Kidney (tissue), 13 donors: ENCODE measurements at regions not wholly inside any gene's neighbourhood (a gene's known extent, or its start where the extent isn't known, plus 50 kb on each side); places are given as distances from the start of the nearest gene placed in this dataset.
A peak's percentile ranks its signal among the peaks of the same experiment; 100 is the strongest.

ENCODE experiments used
- DNase-seq, 5 donors: peaks; one replicate each; pipeline ENCODE4 v3.0.0-alpha.2; 2013 to 2020
- FAIRE-seq: peaks from 2 replicates; lab custom pipeline; 2012; peaks lifted over from hg19 to GRCh38; lab: Jason Lieb, UNC
- H3K27ac ChIP-seq, 2 donors: one replicate each; pipeline ENCODE4 v1.7.0; 2013; ENCODE audit warnings: low read depth in 2 of 2, low read length in 2 of 2, inconsistent platforms in 1 of 2
- H3K27me3 ChIP-seq: one replicate; pipeline ENCODE4 v1.7.1; 2013; ENCODE audit warnings: low read length, inconsistent platforms; ENCODE audit not compliant: control insufficient read depth, insufficient read depth
- H3K36me3 ChIP-seq, 3 donors: one replicate each; pipeline versions ENCODE4 v1.7.0 to v1.7.1; 2013; ENCODE audit warnings: low read length in 3 of 3, control low read depth in 1 of 3, inconsistent platforms in 1 of 3; ENCODE audit not compliant: insufficient read depth in 3 of 3, control insufficient read depth in 2 of 3
- H3K4me1 ChIP-seq, 3 donors: one replicate each; pipeline versions ENCODE4 v1.7.0 to v1.7.1; 2013; ENCODE audit warnings: low read length in 3 of 3, inconsistent platforms in 1 of 3, low read depth in 1 of 3; ENCODE audit not compliant: control insufficient read depth in 2 of 3, insufficient read depth in 2 of 3
- H3K4me3 ChIP-seq, 3 donors: one replicate each; pipeline versions ENCODE4 v1.7.0 to v1.8.1; 2013; ENCODE audit warnings: low read length in 3 of 3, control low read depth in 1 of 3, inconsistent platforms in 1 of 3
- H3K9ac ChIP-seq, 3 donors: one replicate each; pipeline versions ENCODE4 v1.7.0 to v1.7.1; 2013; ENCODE audit warnings: low read length in 3 of 3, control low read depth in 1 of 3, inconsistent platforms in 1 of 3
- H3K9me3 ChIP-seq, 3 donors: one replicate each; pipeline versions ENCODE4 v1.7.0 to v1.7.1; 2013; ENCODE audit warnings: low read length in 3 of 3, control low read depth in 1 of 3, inconsistent platforms in 1 of 3; ENCODE audit not compliant: control insufficient read depth in 2 of 3, insufficient read depth in 1 of 3
- CTCF ChIP-seq: IDR thresholded peaks from 3 replicates; pipeline ENCODE4 v1.5.1; 2012; ENCODE audit warnings: mild to moderate bottlenecking, moderate library complexity, borderline replicate concordance; ENCODE audit not compliant: insufficient read depth; ENCODE audit errors: extremely low read depth
- intact Hi-C: fragments of 100-400 bp; cut with DNase I; formaldehyde crosslinking; loops from one replicate; pipeline ENCODE4 v1.11.1; 2022
- donor health status: control.
- donor health status: control.
- donor health status: control.
- donor health status: control.
- donor health status: control.
- donor health status: DM: yes; HTN: yes; CAD: no.
- donor health status: Normal renal cell carcinoma (clear cell type).

DNA sequence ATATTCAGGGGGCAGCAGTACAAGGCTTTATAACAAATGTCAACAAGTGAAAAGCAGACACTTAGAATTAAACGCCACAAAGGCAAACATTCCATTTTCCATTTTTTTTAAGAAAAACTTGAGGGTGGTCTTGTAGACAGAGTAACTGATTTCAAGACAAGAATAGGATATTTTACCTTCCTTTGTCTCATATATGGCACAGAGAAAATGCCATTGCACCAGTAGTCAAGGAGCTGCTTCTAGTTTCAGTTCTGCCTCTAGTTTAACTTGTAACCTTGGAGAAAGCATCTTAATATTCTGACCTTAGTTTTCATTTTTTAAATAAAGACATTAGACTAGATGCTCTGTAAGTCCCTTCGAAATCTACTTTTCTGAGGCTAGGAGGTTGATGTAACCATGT, 355.3 kb upstream of the KCNN2 start:
- no peak for DNase-seq
- no peak for FAIRE-seq

GRCh38 chr5:114007678-114008077, 354.2 kb upstream of the KCNN2 start:
- H3K4me3 ChIP-seq: no peak overlapping the region
- no peak overlapping the region for H3K27ac ChIP-seq
- H3K36me3 ChIP-seq: no peaks in the 10 kb centered on the region
- FAIRE-seq (no peak), DNase-seq (no peak)
- TF ChIP-seq CTCF: no peak
- H3K27me3 ChIP-seq: no peaks in the 10 kb centered on the region
- H3K4me1 ChIP-seq: no peaks in the 10 kb centered on the region
- no peak overlapping the region for H3K9ac ChIP-seq
- intact Hi-C loops: no loop called here
- H3K9me3 ChIP-seq: no peaks in the 10 kb centered on the region

More for the DNA sequence above, 355.3 kb upstream of the KCNN2 start:
- Histone ChIP-seq H3K4me1 (no peaks in the 10 kb centered on the region), H3K27ac (no peak overlapping the region), H3K9ac (no peak overlapping the region), H3K9me3 (no peaks in the 10 kb centered on the region), H3K27me3 (no peaks in the 10 kb centered on the region), H3K36me3 (no peaks in the 10 kb centered on the region), H3K4me3 (no peak overlapping the region)
- intact Hi-C loops: no loop called here
- no peak for TF ChIP-seq CTCF

DNA sequence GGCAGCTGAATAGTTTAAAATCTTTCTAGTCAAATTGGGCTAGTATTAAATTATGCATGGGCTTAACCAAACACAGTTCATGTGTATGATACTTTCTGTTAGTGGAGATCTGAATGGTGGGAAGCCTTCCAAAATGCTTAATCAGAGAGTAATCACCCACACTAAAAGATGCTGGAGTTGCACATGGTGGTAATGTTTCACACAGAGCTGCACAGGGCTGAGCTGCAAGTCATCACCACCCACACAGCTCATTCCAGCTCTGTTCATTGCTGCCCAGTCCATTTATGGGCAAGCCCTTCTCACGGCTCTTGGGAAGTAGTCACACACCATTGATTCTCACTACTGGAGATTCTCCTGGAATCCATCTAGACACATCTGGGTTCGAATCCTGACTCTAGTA, 351.5 kb upstream of the KCNN2 start:
- H3K9ac ChIP-seq: no peak overlapping the region
- H3K27ac ChIP-seq: no peak overlapping the region
- H3K27me3 ChIP-seq: no peaks in the 10 kb centered on the region
- DNase-seq (no peak), FAIRE-seq (no peak)
- TF ChIP-seq CTCF: no peak
- no peaks in the 10 kb centered on the region for H3K9me3 ChIP-seq
- H3K4me3 ChIP-seq: no peak overlapping the region
- H3K36me3 ChIP-seq: no peaks in the 10 kb centered on the region
- no peaks in the 10 kb centered on the region for H3K4me1 ChIP-seq
- intact Hi-C loops: no loop called here

GRCh38 chr5:114018186-114018585, 343.7 kb upstream of the KCNN2 start:
- peak in 2 of 5 donors; percentile 18 to 50 for DNase-seq
- Histone ChIP-seq H3K27ac (no peak overlapping the region), H3K4me3 (no peak overlapping the region), H3K27me3 (no peaks in the 10 kb centered on the region), H3K9me3 (no peaks in the 10 kb centered on the region), H3K36me3 (no peaks in the 10 kb centered on the region), H3K4me1 (no peaks in the 10 kb centered on the region), H3K9ac (no peak overlapping the region)
- intact Hi-C loops: no loop called here
- FAIRE-seq: no peak
- no peak for TF ChIP-seq CTCF
